Adrenal gland (tissue), 9 donors: ENCODE measurements at regions not wholly inside any gene's neighbourhood (a gene's known extent, or its start where the extent isn't known, plus 50 kb on each side); places are given as distances from the start of the nearest gene placed in this dataset.

Source experiments
- DNase-seq, 7 donors: peaks; one replicate each; pipeline ENCODE4 v3.0.0-alpha.2; 2019 to 2020
- H3K27ac ChIP-seq, 5 donors: fragments of 200-600 bp; sonication (generic) in 4 of 5; 1 replicate in 3 of 5; 2 replicates in 2 of 5; pipeline versions ENCODE4 v1.5.1 to v1.8.0; 2016 to 2020; ENCODE audit warnings: mild to moderate bottlenecking in 1 of 5
- H3K27me3 ChIP-seq: fragments of 200-600 bp; 2 replicates; pipeline ENCODE4 v1.8.0; 2021
- H3K36me3 ChIP-seq, 2 donors: fragments of 200-600 bp; replicated peaks in 1 of 2; 1 replicate in 1 of 2; 2 replicates in 1 of 2; pipeline versions ENCODE4 v1.5.1 to v1.8.0; 2018 to 2022
- H3K4me1 ChIP-seq, 2 donors: fragments of 200-600 bp; replicated peaks in 1 of 2; 1 replicate in 1 of 2; 2 replicates in 1 of 2; pipeline versions ENCODE4 v1.5.1 to v1.8.0; 2018 to 2021
- H3K4me3 ChIP-seq, 4 donors: fragments of 200-600 bp; sonication (generic) in 3 of 4; one replicate each; pipeline ENCODE4 v1.5.1; 2016 to 2018
- H3K9me3 ChIP-seq, 3 donors: fragments of 200-600 bp; sonication (generic) in 1 of 3; replicated peaks in 1 of 3; 1 replicate in 2 of 3; 2 replicates in 1 of 3; pipeline versions ENCODE4 v1.5.1 to v1.8.0; 2016 to 2021
- CTCF ChIP-seq, 6 experiments: fragments of 450-650 bp in 4 of 6; fragments of 200-600 bp in 2 of 6; sonication (generic) in 1 of 6; IDR thresholded peaks; 1 replicate in 5 of 6; 2 replicates in 1 of 6; pipeline versions ENCODE4 v1.5.1 to v1.8.0; 2016 to 2021; ENCODE audit warnings: antibody characterized with exemption in 6 of 6, mild to moderate bottlenecking in 2 of 6, moderate library complexity in 1 of 6
- POLR2A ChIP-seq, 2 donors: fragments of 450-650 bp; IDR thresholded peaks; one replicate each; pipeline ENCODE4 v1.6.1; 2017; ENCODE audit warnings: antibody characterized with exemption in 2 of 2, mild to moderate bottlenecking in 2 of 2, moderate library complexity in 1 of 2
- WGBS, 4 donors: extraction: QIAGEN DNeasy Blood & Tissue Kit in 2 of 4; methylation state at CpG; one replicate each; pipeline versions ENCODE4 v1.1.5 to v1.1.7; 2013 to 2017; 5-methylcytosine and 5-hydroxymethylcytosine counted together
- intact Hi-C, 2 donors: fragments of 100-400 bp; cut with DNase I; formaldehyde crosslinking; loops; one replicate each; pipeline versions ENCODE4 v1.14.1 to v1.15.0; 2022 to 2023
- donor health status: healthy with polysubstance abuse.
- donor health status: Bipolar disorder and iron deficiency.
- donor health status: DM: yes; HTN: yes; CAD: no.
- donor health status: DM: no; HTN: no; CAD: no.
- donor health status: DM: no; HTN: no; CAD: no.

- no peaks in the 10 kb centered on the region for H3K4me1 ChIP-seq
- H3K27ac ChIP-seq: no peak overlapping the region
- DNase-seq: no peak
- TF ChIP-seq CTCF (IDR thresholded peaks at IDR 0.05) (no peak), POLR2A (IDR thresholded peaks at IDR 0.05) (no peak)
- intact Hi-C loops: no loop called here
- no peaks in the 10 kb centered on the region for H3K36me3 ChIP-seq
- H3K27me3 ChIP-seq: no peaks in the 10 kb centered on the region
- no peaks in the 10 kb centered on the region for H3K9me3 ChIP-seq
- no peak overlapping the region for H3K4me3 ChIP-seq
These were observed 330.6 kb upstream of the EPHA6 start for GRCh38 chr3:96483781-96484180.

- H3K4me1 ChIP-seq: no peaks in the 10 kb centered on the region
- no peak overlapping the region for H3K27ac ChIP-seq
- H3K36me3 ChIP-seq: no peaks in the 10 kb centered on the region
- H3K9me3 ChIP-seq: no peaks in the 10 kb centered on the region
- no peaks in the 10 kb centered on the region for H3K27me3 ChIP-seq
- H3K4me3 ChIP-seq: no peak overlapping the region
- 72 to 84% (median 77%) methylated on average over 4 of the region's 4 CpGs for WGBS, 4 donors
- intact Hi-C loops: no loop called here
- no peak for TF ChIP-seq POLR2A (IDR thresholded peaks at IDR 0.05)
- TF ChIP-seq CTCF (IDR thresholded peaks at IDR 0.05): no peak
- DNase-seq: no peak
These were observed 325.7 kb upstream of the EPHA6 start for GRCh38 chr3:96488708-96489107.

GRCh38 chr3:96491023-96491422 is 323.4 kb upstream of the EPHA6 start:
- Histone ChIP-seq H3K4me3 (no peak overlapping the region), H3K9me3 (no peaks in the 10 kb centered on the region), H3K36me3 (no peaks in the 10 kb centered on the region), H3K27me3 (no peaks in the 10 kb centered on the region), H3K27ac (no peak overlapping the region), H3K4me1 (no peaks in the 10 kb centered on the region)
- TF ChIP-seq CTCF (IDR thresholded peaks at IDR 0.05) (no peak), POLR2A (IDR thresholded peaks at IDR 0.05) (no peak)
- no peak for DNase-seq
- intact Hi-C loops: no loop called here

GRCh38 chr3:96491868-96492267 is 322.5 kb upstream of the EPHA6 start:
- Histone ChIP-seq H3K4me1 (no peaks in the 10 kb centered on the region), H3K27me3 (no peaks in the 10 kb centered on the region), H3K36me3 (no peaks in the 10 kb centered on the region), H3K9me3 (no peaks in the 10 kb centered on the region), H3K27ac (no peak overlapping the region), H3K4me3 (no peak overlapping the region)
- no peak for DNase-seq
- intact Hi-C loops: no loop called here
- TF ChIP-seq CTCF (IDR thresholded peaks at IDR 0.05) (no peak), POLR2A (IDR thresholded peaks at IDR 0.05) (no peak)
